K562 (cell line): ENCODE measurements at regions not wholly inside any gene's neighbourhood (a gene's known extent, or its start where the extent isn't known, plus 50 kb on each side); places are given as distances from the start of the nearest gene placed in this dataset.
A peak's percentile ranks its signal among the peaks of the same experiment; 100 is the strongest.
"Not testable (repeated sequence)": the region's sequence is repeated elsewhere in the genome, so short reads cannot be mapped to it uniquely, and the experiment has no call there.

Experiments used
- ATAC-seq: fragments of 200-7000 bp; cut with Tn5 transposase; 3 replicates; pipeline ENCODE4 v1.9.1; 2020; ENCODE audit warnings: moderate library complexity
- BruUV-seq: library from RNA; stranded (reverse); fragments of 400-500 nt; replicated peaks from 2 replicates; lab custom pipeline; 2021; lab: Mats Ljungman, UMichigan
- CTCF ChIA-PET: fragments of 300-600 bp; formaldehyde crosslinking; extraction: SDS; loops from one replicate; lab custom pipeline; 2021; ENCODE audit warnings: low intra/inter-chr PET ratio; lab: Yijun Ruan, JAX
- POLR2A ChIA-PET: fragments of 300-600, 350-650 bp; sonication (Branson Sonifier 250); formaldehyde crosslinking; extraction: SDS; loops from one replicate; lab custom pipeline; 2021; ENCODE audit warnings: antibody characterized with exemption, inconsistent platforms; lab: Yijun Ruan, JAX
- DNase-seq, 4 experiments: peaks; one replicate each; pipeline versions ENCODE4 v3.0.0 to v3.0.0-alpha.2; 2011 to 2018; ENCODE audit warnings: low spot score in 3 of 4, mixed read lengths in 3 of 4; ENCODE audit errors: extremely low read depth in 1 of 4
- FAIRE-seq: peaks from 2 replicates; lab custom pipeline; 2011; peaks lifted over from hg19 to GRCh38; lab: Jason Lieb, UNC
- H2AFZ ChIP-seq: 2 replicates; pipeline ENCODE4 v1.6.0; 2011; ENCODE audit warnings: low read depth, low read length, control low read depth, inconsistent platforms
- H3K27ac ChIP-seq: fragments of 200-600 bp; 3 replicates; pipeline ENCODE4 v1.8.0; 2011; ENCODE audit warnings: low read depth, mild to moderate bottlenecking, control low read depth, inconsistent platforms, low read length, moderate library complexity, mixed read lengths; ENCODE audit errors: extremely low read depth
- H3K27me3 ChIP-seq, 2 experiments: fragments of 300-600 bp in 1 of 2; 2 replicates in 1 of 2; 3 replicates in 1 of 2; pipeline versions ENCODE4 v1.6.0 to v1.8.0; 2011; ENCODE audit warnings: inconsistent platforms in 2 of 2, low read length in 2 of 2, mild to moderate bottlenecking in 1 of 2, mixed read lengths in 1 of 2, moderate library complexity in 1 of 2; ENCODE audit not compliant: control insufficient read depth in 2 of 2, insufficient read depth in 2 of 2
- H3K36me3 ChIP-seq: fragments of 300-600 bp; 3 replicates; pipeline ENCODE4 v1.8.0; 2011; ENCODE audit warnings: mild to moderate bottlenecking, low read length, inconsistent platforms; ENCODE audit not compliant: control insufficient read depth, insufficient read depth
- H3K4me1 ChIP-seq, 2 experiments: fragments of 200-600 bp in 1 of 2; replicated peaks in 1 of 2; 2 replicates in 1 of 2; 3 replicates in 1 of 2; pipeline versions ENCODE4 v1.5.1 to v1.8.0; 2011; ENCODE audit warnings: inconsistent platforms in 2 of 2, low read length in 2 of 2, mild to moderate bottlenecking in 1 of 2, mixed read lengths in 1 of 2, moderate library complexity in 1 of 2; ENCODE audit not compliant: control insufficient read depth in 2 of 2, insufficient read depth in 2 of 2
- H3K4me2 ChIP-seq: 2 replicates; pipeline ENCODE4 v1.6.1; 2011; ENCODE audit warnings: low read length, control low read depth, inconsistent platforms, mixed read lengths; ENCODE audit not compliant: insufficient read depth
- H3K4me3 ChIP-seq: fragments of 200-600 bp; sonication (generic), shearing (Covaris generic); 2 replicates; pipeline ENCODE4 v1.5.1; 2016; ENCODE audit warnings: control low read depth, inconsistent platforms
- H3K79me2 ChIP-seq: fragments of 200-600 bp; 3 replicates; pipeline ENCODE4 v1.8.0; 2011; ENCODE audit warnings: low read length, inconsistent platforms; ENCODE audit not compliant: control insufficient read depth, insufficient read depth
- H3K9ac ChIP-seq, 2 experiments: 2 replicates each; pipeline versions ENCODE4 v1.6.0 to v1.6.1; 2011; ENCODE audit warnings: low read depth in 2 of 2, low read length in 2 of 2, control low read depth in 1 of 2, inconsistent platforms in 1 of 2, mild to moderate bottlenecking in 1 of 2, mixed read lengths in 1 of 2; ENCODE audit not compliant: insufficient read depth in 1 of 2
- H3K9me1 ChIP-seq: one replicate; pipeline ENCODE4 v1.6.0; 2011; ENCODE audit warnings: inconsistent platforms, mild to moderate bottlenecking, low read length, moderate library complexity; ENCODE audit not compliant: control insufficient read depth, insufficient read depth
- H3K9me3 ChIP-seq: replicated peaks from 2 replicates; pipeline ENCODE4 v1.5.1; 2011; ENCODE audit warnings: low read depth, low read length, inconsistent platforms; ENCODE audit not compliant: control insufficient read depth, insufficient read depth
- H4K20me1 ChIP-seq: replicated peaks from 2 replicates; pipeline ENCODE4 v1.6.1; 2011; ENCODE audit warnings: low read length, inconsistent platforms, mixed read lengths; ENCODE audit not compliant: control insufficient read depth, insufficient read depth
- E2F6 ChIP-seq, 2 experiments: IDR thresholded peaks; 2 replicates each; pipeline ENCODE4 v1.6.1; 2011; ENCODE audit warnings: borderline replicate concordance in 1 of 2, control low read depth in 1 of 2, low read depth in 1 of 2, low read length in 1 of 2, mild to moderate bottlenecking in 1 of 2, mixed read lengths in 1 of 2, moderate library complexity in 1 of 2; ENCODE audit not compliant: insufficient read depth in 1 of 2, insufficient read length in 1 of 2, poor library complexity in 1 of 2, severe bottlenecking in 1 of 2; ENCODE audit errors: extremely low read depth in 1 of 2
- L3MBTL2 ChIP-seq: fragments of 450-650 bp; IDR thresholded peaks from 2 replicates; pipeline ENCODE4 v1.6.1; 2016; ENCODE audit warnings: mild to moderate bottlenecking, moderate library complexity
- WGBS: fragments of 100-300 bp; shearing (Covaris generic); methylation state at CpG from one replicate; pipeline ENCODE4 v1.1.6; 2016; ENCODE audit warnings: low coverage, mixed read lengths; ENCODE audit not compliant: insufficient coverage; ENCODE audit errors: missing lambda C conversion rate; 5-methylcytosine and 5-hydroxymethylcytosine counted together
- in situ Hi-C: fragments of 300-500 bp; cut with MboI; formaldehyde crosslinking; loops from 4 replicates; pipeline ENCODE4 v1.15.0; 2018; ENCODE audit warnings: inconsistent platforms, mixed read lengths
- intact Hi-C: fragments of 100-400 bp; cut with micrococcal nuclease; formaldehyde crosslinking; loops from 2 replicates; pipeline ENCODE4 v1.14.2; 2022

DNA sequence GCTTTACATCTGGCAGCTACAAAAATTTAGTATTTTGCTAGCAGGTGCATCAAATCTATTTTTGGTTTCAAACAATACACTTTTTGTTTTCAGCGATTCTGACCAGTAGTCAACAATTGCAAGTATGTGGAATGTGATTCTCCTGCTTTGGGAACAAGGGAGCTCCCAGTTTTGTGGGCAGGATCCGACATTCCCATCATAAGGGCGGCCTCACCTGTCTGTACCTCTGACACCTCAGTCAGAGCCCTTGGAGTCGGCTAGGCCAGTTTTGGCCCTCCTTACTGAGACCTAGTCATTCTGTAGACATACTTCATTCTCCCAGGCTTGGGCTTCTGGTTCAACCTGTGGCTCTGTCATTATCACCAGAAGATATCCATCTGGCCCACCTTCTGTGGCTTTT is 269.0 kb upstream of the PLGLB2 start:
- BruUV-seq, H3K4me3 ChIP-seq, DNase-seq, H4K20me1 ChIP-seq, H3K27ac ChIP-seq, intact Hi-C loops, H3K4me1 ChIP-seq, H3K9me3 ChIP-seq, FAIRE-seq, H3K27me3 ChIP-seq, H3K9ac ChIP-seq, H2AFZ ChIP-seq, H3K9me1 ChIP-seq, H3K4me2 ChIP-seq, POLR2A ChIA-PET, CTCF ChIA-PET, ATAC-seq: not testable (repeated sequence)
- in situ Hi-C loops: loop anchor here (25.0 kb wide), 1 partner anchor 533 kb away; the partner anchor contains the start of gene RNU2-63P
- Histone ChIP-seq H3K36me3 (peaks cover 16% of the 10 kb centered on the region; the same call in 1 of the 3 replicates), H3K79me2 (peaks cover 73% of the 10 kb centered on the region)
- WGBS: 88% methylated on average over 1 of the region's 4 CpGs

GRCh38 chr2:87483093-87483680 is 264.7 kb upstream of the PLGLB2 start:
- POLR2A ChIA-PET, H2AFZ ChIP-seq, CTCF ChIA-PET, H3K4me2 ChIP-seq, H3K4me3 ChIP-seq, H4K20me1 ChIP-seq, H3K9me1 ChIP-seq, H3K4me1 ChIP-seq, H3K9ac ChIP-seq, H3K27ac ChIP-seq, H3K36me3 ChIP-seq, H3K27me3 ChIP-seq, BruUV-seq, H3K9me3 ChIP-seq, intact Hi-C loops: not testable (repeated sequence)
- DNase-seq: peak in 1 of 4 experiments; percentile 45
- peak; percentile 37; the same call in 1 of the 2 replicates for TF ChIP-seq L3MBTL2
- peak in 1 of 2 experiments; percentile 11 for TF ChIP-seq E2F6 (IDR thresholded peaks at IDR 0.05; ENCODE audit: borderline replicate concordance in 1 of 2, extremely low read depth in 1 of 2, insufficient read depth in 1 of 2, insufficient read length in 1 of 2, low read depth in 1 of 2, low read length in 1 of 2, poor library complexity in 1 of 2, severe bottlenecking in 1 of 2)
- in situ Hi-C loops: loop anchor here (25.0 kb wide), 1 partner anchor 529 kb away; the partner anchor contains the start of gene RNU2-63P
- peaks cover 73% of the 10 kb centered on the region for H3K79me2 ChIP-seq
- WGBS: 24% methylated on average over 5 of the region's 7 CpGs
- peak; percentile 75 for FAIRE-seq
- peak; percentile 80 for ATAC-seq

- H4K20me1 ChIP-seq, POLR2A ChIA-PET, DNase-seq, H3K27me3 ChIP-seq, H3K36me3 ChIP-seq, intact Hi-C loops, ATAC-seq, H3K9me1 ChIP-seq, CTCF ChIA-PET, FAIRE-seq, H3K4me2 ChIP-seq, H2AFZ ChIP-seq, H3K9me3 ChIP-seq, H3K4me1 ChIP-seq, BruUV-seq, H3K4me3 ChIP-seq, H3K27ac ChIP-seq, H3K9ac ChIP-seq: not testable (repeated sequence)
- WGBS: 67% methylated on average over 1 of the region's 2 CpGs
- in situ Hi-C loops: loop anchor here (25.0 kb wide), 1 partner anchor 528 kb away; the partner anchor contains the start of gene RNU2-63P
- H3K79me2 ChIP-seq: peaks cover 76% of the 10 kb centered on the region
Measured at GRCh38 chr2:87484363-87484762, 263.5 kb upstream of the PLGLB2 start.
